Stimulated activated CD8-positive, alpha-beta memory T cell treated with anti-CD3 and anti-CD28 coated beads, Interleukin-12 subunit alpha, Interleukin-12 subunit beta, amount 100 ng/mL, for 24 hours (primary cell): ENCODE measurements at regions not wholly inside any gene's neighbourhood (a gene's known extent, or its start where the extent isn't known, plus 50 kb on each side); places are given as distances from the start of the nearest gene placed in this dataset.

Experiments
- DNase-seq: peaks from one replicate; pipeline ENCODE4 v3.0.0-alpha.2; 2020; ENCODE audit errors: extremely low read depth

DNA sequence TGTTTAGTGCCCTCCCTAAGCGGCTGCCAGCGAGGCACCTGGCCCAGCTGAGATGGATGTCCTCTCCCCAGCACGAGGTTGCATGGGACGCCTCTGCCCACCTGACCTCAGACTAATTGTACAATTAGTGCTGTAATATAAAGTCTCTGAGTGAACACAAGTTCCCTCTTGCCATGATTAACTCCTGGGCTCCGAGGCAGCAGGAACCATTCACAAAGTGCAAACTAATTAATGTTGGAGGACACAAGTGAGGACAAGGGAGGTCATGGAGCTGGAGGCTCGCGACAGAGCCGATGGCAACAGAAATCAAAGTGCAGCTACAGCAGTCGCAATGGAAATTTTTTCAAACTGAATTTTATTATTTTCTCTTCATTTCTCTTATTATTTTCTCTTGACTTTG is 156.6 kb upstream of the ADARB2 start:
- no peak for DNase-seq

GRCh38 chr10:1886039-1886438 is 148.7 kb upstream of the ADARB2 start:
- no peak for DNase-seq

- DNase-seq = no peak
Measured at GRCh38 chr10:1882728-1883127, 145.4 kb upstream of the ADARB2 start.

DNA sequence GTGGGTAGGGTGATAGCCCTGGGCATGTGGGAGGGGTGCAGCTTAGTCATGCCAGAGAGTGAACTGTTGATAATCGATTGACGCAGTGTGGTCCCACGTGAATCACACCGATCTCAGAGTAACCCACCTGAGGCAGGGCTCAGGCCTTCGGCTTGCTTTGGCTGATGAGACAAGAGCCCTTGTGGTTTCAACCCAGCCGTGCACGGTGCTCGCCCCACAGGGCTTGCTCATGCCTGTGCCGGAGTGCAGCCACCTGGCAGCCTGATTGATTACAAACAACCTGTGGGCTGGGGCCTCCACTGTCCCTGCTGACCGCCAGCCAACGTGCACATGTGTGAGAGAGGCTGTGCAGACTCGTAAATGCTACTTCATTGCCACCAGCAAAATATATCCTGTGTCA is 144.9 kb upstream of the ADARB2 start:
- DNase-seq = no peak

DNA sequence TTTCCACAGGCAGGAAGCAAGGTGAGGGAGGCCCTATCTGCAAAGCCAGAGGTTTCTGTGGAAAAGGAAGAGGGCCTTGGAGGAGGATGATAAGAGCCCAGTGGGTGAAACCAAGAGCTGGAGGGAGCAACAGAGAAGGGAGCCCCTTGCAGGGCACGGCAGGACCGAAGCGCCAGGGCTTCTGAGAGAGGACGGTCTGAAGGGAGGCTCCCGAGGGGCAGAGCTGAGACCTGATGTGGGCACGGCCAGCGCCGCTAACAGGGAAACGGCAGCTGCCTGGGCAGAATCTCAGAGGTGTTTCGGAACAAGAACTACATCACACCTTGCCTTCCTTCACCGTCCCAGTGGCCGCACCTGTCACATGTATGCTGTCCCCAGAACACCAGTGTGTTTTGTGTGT is 144.3 kb upstream of the ADARB2 start:
- DNase-seq = no peak

- no peak for DNase-seq
Measured at GRCh38 chr10:1874533-1874932, 137.2 kb upstream of the ADARB2 start.

GRCh38 chr10:1873661-1874315 is 136.5 kb upstream of the ADARB2 start:
- no peak for DNase-seq

DNA sequence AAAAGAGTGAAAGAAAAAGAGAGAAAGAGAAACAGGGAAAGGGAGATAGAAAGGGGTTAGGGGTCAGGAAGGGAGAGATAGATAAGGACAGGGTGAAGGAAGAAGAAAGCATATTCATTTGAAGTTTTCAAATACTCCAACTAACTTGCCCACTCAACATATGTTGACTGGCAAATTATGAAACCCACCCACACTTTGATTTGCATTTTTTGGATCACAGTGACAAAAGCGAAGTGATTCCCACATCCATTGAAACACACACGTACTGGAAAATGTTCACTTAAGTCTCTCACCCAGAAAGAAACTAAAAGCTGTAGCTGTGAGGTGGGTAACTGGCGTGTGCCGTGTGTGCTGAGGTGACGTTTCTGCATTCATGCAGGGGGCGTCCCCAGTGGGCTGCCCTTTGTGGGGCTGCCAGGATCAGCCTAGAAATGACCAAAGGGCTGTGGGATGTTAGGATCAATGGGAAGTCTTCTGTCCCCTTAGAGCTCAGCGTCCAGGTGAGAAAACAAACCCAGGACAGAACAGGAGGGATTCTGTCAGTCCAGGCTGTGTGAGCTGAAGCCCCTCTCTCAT is 134.9 kb upstream of the ADARB2 start:
- no peak for DNase-seq

GRCh38 chr10:1870491-1870890 is 133.2 kb upstream of the ADARB2 start:
- no peak for DNase-seq

GRCh38 chr10:1869861-1870260 is 132.5 kb upstream of the ADARB2 start:
- no peak for DNase-seq

DNA sequence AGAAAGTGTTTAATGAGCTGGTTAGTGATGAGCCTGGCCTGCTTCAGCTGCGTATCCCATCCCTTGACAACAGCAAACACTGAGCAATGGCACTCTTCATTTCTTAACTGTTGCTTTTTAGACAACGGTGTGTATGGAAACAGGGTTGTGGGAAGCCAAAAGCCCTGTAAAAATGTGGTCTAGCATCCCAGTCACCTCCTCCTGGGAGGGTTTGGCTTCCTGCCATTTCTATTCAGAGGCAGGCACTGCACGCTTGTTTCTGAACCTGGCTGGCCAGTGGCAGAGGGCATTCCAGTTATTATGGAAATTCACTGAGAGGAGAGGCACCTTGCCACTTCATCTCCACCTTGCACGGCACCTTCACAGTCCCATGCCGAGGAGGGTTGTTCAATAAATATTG is 123.0 kb upstream of the ADARB2 start:
- DNase-seq = no peak

DNA sequence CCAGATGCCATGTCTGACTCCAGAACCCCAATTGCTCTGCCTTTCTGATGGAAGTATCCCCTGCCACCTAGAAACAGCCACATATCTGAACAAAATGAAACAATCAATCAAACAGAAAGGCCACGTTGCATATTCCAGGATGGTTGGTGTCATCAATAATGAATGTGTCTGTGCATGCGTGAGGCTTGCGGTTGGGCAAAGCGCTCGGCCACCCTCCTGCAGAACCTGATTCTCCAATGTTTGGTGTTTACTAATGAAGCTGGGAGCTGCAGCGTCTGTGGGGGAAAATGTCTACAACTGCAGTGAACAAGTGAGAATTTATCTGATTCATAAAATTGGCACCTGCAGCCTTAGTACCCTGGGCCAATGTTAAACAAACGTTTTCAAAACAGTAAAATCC is 121.2 kb upstream of the ADARB2 start:
- no peak for DNase-seq

- no peak for DNase-seq
Measured at GRCh38 chr10:1858048-1858447, 120.7 kb upstream of the ADARB2 start.

DNA sequence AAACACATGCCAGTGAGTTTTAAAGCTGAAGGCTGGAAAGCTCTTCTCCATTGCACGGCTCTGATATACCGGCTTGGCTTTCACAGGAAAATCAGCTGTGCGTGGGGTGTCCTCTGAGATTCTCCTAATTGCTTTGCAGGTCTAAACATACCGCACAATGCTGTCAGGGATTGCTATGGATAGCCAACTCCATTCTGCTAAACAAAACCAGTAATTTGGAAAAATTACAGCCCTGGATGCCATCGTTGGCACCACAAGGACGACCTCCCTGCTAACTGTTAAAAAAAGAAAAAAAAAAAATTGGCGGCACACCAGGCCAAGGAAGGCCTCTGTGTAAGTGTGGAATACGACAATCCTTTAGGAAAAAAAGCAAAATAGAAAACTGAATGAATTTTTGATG is 118.6 kb upstream of the ADARB2 start:
- DNase-seq = no peak

DNA sequence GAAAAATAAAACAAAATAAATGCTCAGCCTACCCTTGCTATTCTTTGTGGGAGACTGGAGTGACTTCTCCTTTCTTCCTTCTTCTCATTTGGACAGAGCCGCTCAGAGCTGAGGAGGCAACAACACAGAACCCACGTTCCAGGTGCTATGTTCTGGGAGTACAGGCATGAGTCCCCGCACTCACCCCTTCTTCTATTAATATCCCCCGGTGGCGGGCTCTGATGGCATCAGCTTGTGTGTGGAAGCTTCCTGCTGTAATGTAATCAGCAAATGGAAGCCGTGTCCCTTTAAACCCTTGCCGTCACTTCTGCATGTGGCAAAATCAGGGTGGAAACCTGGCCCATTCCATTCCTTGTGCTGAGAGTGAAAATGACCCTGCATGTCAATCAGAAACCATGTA is 116.9 kb upstream of the ADARB2 start:
- no peak for DNase-seq

DNA sequence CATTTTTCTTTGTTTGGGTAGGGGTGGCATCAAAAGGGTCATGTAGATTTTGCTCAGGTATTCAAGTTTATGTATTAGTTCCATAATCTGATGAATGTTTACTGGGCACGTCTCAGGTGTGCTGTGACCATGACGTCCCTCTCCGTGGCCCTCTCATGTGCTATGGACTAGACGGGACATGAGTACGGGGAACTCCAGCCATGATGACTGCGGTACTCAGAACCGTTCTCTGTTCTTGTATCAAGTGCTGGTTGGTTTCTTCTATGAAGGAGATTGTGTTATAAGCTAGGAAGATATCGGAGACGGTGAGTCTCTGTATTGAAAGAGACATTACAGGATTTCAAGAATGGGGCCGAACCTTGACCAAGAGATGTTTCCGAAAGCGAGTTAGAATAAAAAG is 116.5 kb upstream of the ADARB2 start:
- no peak for DNase-seq

DNA sequence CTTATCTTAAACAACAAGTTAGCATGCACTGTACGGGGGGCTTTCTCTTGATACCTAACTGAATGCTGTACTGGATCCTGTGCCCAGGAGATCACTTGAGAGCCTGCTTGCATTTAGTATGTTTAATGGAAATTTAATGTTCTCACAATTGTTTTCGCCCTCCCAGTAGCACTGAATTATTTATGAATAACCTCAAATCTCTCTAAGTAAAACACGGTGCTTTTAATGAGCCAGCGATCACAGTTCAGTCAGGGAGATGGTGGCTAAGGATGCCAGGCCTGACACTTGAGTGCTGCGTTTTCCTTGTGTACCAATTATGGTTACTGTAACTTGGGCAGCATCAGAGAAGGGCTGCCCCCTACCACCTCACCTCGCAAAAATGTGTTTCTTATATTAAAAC is 115.5 kb upstream of the ADARB2 start:
- DNase-seq = no peak

GRCh38 chr10:1851762-1852161 is 114.4 kb upstream of the ADARB2 start:
- no peak for DNase-seq

DNA sequence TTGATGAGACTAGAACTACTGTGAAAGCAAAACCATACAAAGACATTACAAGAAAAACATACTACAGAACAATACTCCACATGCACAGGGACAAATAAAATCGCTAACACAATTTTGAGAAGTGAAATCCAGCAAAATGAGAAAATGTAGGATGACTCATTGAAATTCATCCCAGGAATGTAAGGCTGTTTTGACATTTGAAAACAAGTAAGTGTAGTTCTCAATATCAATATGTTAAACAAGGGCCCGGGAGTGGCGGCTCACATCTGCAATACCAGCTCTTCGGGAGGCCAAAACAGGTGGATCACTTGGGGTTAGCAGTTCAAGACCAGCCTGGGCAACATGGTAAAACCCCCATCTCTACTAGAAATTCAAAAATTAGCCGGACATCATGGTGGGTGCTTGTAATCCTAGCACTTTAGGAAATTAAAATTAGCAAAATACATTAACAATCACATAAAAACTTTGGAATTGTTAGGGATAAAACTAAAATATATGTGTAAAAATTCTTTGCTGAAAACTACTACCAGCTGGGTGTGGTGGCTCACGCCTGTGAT is 113.7 kb upstream of the ADARB2 start:
- no peak for DNase-seq

GRCh38 chr10:1847361-1847760 is 110.0 kb upstream of the ADARB2 start:
- no peak for DNase-seq

- DNase-seq = no peak
Measured at GRCh38 chr10:1846032-1846431, 108.7 kb upstream of the ADARB2 start.

- no peak for DNase-seq
Measured at GRCh38 chr10:1841759-1842158, 104.4 kb upstream of the ADARB2 start.

GRCh38 chr10:1829712-1830111 is 92.4 kb upstream of the ADARB2 start:
- no peak for DNase-seq

DNA sequence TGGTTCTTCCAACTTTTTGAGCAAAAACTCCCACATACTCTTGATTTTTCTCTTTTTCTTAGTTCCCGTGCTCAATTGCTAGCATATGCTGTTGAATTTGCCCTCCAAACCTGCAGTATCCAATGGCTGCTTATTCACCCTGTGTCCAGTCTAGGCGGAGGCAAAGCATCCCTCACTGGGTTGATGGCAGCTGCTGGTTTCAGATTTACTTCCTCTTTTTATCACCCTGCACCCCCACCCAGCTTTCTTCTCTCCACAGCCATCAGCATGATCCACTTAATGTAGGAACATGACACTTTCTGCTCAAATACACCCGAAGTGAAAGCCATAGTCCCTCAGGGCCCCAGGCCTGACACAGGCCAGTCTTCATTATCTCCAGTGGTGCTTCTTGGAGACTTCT is 87.6 kb upstream of the ADARB2 start:
- no peak for DNase-seq
